Caco-2 (cell line): ENCODE measurements at regions not wholly inside any gene's neighbourhood (a gene's known extent, or its start where the extent isn't known, plus 50 kb on each side); places are given as distances from the start of the nearest gene placed in this dataset.

Source experiments
- BruUV-seq: library from RNA; stranded (reverse); fragments of 400-500 nt; replicated peaks from 2 replicates; lab custom pipeline; 2021; lab: Mats Ljungman, UMichigan
- CTCF ChIA-PET: fragments of 300-600 bp; sonication (Branson Sonifier 250); formaldehyde crosslinking; loops from one replicate; lab custom pipeline; 2022; ENCODE audit warnings: antibody characterized with exemption; lab: Charles Lee
- POLR2A ChIA-PET: fragments of 300-600 bp; sonication (Branson Sonifier 250); formaldehyde crosslinking; loops from one replicate; lab custom pipeline; 2022; ENCODE audit warnings: antibody characterized with exemption; lab: Charles Lee
- DNase-seq, 2 experiments: peaks; one replicate each; pipeline versions ENCODE4 v3.0.0 to v3.0.0-alpha.2; 2020 to 2022
- H3K27me3 ChIP-seq: replicated peaks from 2 replicates; pipeline ENCODE4 v1.6.0; 2011; ENCODE audit warnings: low read length; ENCODE audit not compliant: control insufficient read depth, insufficient read depth
- H3K36me3 ChIP-seq: 2 replicates; pipeline ENCODE4 v1.5.1; 2011; ENCODE audit warnings: low read length; ENCODE audit not compliant: control insufficient read depth, insufficient read depth
- H3K4me1 ChIP-seq: fragments of 250-450 bp; sonication (Bioruptor Pico); 2 replicates; pipeline ENCODE4 v1.5.1; 2020; ENCODE audit warnings: mild to moderate bottlenecking
- H3K4me3 ChIP-seq: 2 replicates; pipeline ENCODE4 v1.5.1; 2011; ENCODE audit warnings: low read depth, mild to moderate bottlenecking, control low read depth, low read length
- H3K9me3 ChIP-seq: fragments of 250-450 bp; sonication (Bioruptor Pico); 2 replicates; pipeline ENCODE4 v1.5.1; 2020; ENCODE audit warnings: mild to moderate bottlenecking, moderate library complexity
- H3K27ac Mint-ChIP-seq: one replicate; pipeline ENCODE4 v1.8.0; 2022; ENCODE audit warnings: mixed read lengths; ENCODE audit not compliant: unreplicated experiment
- H3K27me3 Mint-ChIP-seq: one replicate; pipeline ENCODE4 v1.8.0; 2022; ENCODE audit warnings: mixed read lengths; ENCODE audit not compliant: insufficient read depth, unreplicated experiment
- H3K36me3 Mint-ChIP-seq: one replicate; pipeline ENCODE4 v1.8.0; 2022; ENCODE audit warnings: mild to moderate bottlenecking, mixed read lengths; ENCODE audit not compliant: insufficient read depth, unreplicated experiment
- H3K4me1 Mint-ChIP-seq: one replicate; pipeline ENCODE4 v1.8.0; 2022; ENCODE audit warnings: low read depth, mixed read lengths; ENCODE audit not compliant: unreplicated experiment
- H3K4me3 Mint-ChIP-seq: one replicate; pipeline ENCODE4 v1.8.0; 2022; ENCODE audit warnings: mild to moderate bottlenecking, moderate library complexity, mixed read lengths; ENCODE audit not compliant: unreplicated experiment
- H3K9me3 Mint-ChIP-seq: one replicate; pipeline ENCODE4 v1.8.0; 2022; ENCODE audit warnings: mixed read lengths; ENCODE audit not compliant: unreplicated experiment
- intact Hi-C: fragments of 100-400 bp; cut with micrococcal nuclease; formaldehyde crosslinking; loops from one replicate; pipeline ENCODE4 v1.10.0; 2022; ENCODE audit not compliant: unreplicated experiment
- TF ChIP-seq, protein P1 (sequence below), 2 experiments: fragments of 200-600 bp in 1 of 2; IDR thresholded peaks; 1 replicate in 1 of 2; 2 replicates in 1 of 2; pipeline versions ENCODE4 v1.5.1 to v1.8.0; 2011 to 2022; ENCODE audit warnings: antibody characterized with exemption in 1 of 2, control low read depth in 1 of 2, inconsistent platforms in 1 of 2, low read depth in 1 of 2, low read length in 1 of 2, mild to moderate bottlenecking in 1 of 2, moderate library complexity in 1 of 2; ENCODE audit not compliant: insufficient read depth in 1 of 2, severe bottlenecking in 1 of 2, unreplicated experiment in 1 of 2

DNA sequence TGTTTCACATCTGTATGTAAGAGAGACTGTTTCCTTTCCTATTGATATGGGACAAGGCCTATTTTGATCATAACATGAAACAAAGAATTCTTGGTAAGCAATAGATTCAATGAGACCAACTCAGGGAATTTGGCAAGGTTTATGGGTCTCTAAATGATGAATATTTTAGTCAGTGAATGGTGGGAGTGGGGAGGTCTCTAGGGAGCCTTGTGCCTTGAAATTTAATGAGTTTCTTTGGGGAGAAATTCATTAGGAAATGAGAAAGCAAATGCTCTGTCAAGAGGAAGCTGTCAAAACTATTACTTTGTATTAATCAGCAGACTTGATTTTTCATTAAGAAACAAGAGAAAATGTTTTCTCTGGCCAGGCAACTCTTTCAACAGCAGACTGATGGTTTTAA lies 921.7 kb upstream of the API5 start:
- POLR2A ChIA-PET = no interaction called here
- Mint-ChIP-seq H3K27me3 (peaks cover 3% of the 10 kb centered on the region), H3K36me3 (no peaks in the 10 kb centered on the region), H3K27ac (no peak overlapping the region), H3K4me3 (no peak overlapping the region), H3K9me3 (no peaks in the 10 kb centered on the region), H3K4me1 (no peaks in the 10 kb centered on the region)
- H3K27me3 ChIP-seq = no peaks in the 10 kb centered on the region
- no peak overlapping the region for H3K4me3 ChIP-seq
- no peaks in the 10 kb centered on the region for H3K36me3 ChIP-seq
- TF ChIP-seq, protein P1, sequence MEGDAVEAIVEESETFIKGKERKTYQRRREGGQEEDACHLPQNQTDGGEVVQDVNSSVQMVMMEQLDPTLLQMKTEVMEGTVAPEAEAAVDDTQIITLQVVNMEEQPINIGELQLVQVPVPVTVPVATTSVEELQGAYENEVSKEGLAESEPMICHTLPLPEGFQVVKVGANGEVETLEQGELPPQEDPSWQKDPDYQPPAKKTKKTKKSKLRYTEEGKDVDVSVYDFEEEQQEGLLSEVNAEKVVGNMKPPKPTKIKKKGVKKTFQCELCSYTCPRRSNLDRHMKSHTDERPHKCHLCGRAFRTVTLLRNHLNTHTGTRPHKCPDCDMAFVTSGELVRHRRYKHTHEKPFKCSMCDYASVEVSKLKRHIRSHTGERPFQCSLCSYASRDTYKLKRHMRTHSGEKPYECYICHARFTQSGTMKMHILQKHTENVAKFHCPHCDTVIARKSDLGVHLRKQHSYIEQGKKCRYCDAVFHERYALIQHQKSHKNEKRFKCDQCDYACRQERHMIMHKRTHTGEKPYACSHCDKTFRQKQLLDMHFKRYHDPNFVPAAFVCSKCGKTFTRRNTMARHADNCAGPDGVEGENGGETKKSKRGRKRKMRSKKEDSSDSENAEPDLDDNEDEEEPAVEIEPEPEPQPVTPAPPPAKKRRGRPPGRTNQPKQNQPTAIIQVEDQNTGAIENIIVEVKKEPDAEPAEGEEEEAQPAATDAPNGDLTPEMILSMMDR (IDR thresholded peaks at IDR 0.05; ENCODE audit: insufficient read depth in 1 of 2, low read depth in 1 of 2, low read length in 1 of 2, severe bottlenecking in 1 of 2, unreplicated experiment in 1 of 2) = no peak
- BruUV-seq = no TSS peak
- CTCF ChIA-PET = no interaction called here
- no peaks in the 10 kb centered on the region for H3K9me3 ChIP-seq
- DNase-seq = no peak
- intact Hi-C loops = no loop called here
- H3K4me1 ChIP-seq = no peaks in the 10 kb centered on the region

GRCh38 chr11:42397483-42397882 lies 914.3 kb upstream of the API5 start:
- Mint-ChIP-seq H3K4me1 (no peaks in the 10 kb centered on the region), H3K27ac (no peak overlapping the region), H3K9me3 (no peaks in the 10 kb centered on the region), H3K27me3 (no peaks in the 10 kb centered on the region), H3K36me3 (no peaks in the 10 kb centered on the region), H3K4me3 (no peak overlapping the region)
- Histone ChIP-seq H3K27me3 (no peaks in the 10 kb centered on the region), H3K9me3 (no peaks in the 10 kb centered on the region), H3K4me1 (no peaks in the 10 kb centered on the region), H3K4me3 (no peak overlapping the region), H3K36me3 (no peaks in the 10 kb centered on the region)
- POLR2A ChIA-PET = no interaction called here
- no TSS peak for BruUV-seq
- CTCF ChIA-PET = no interaction called here
- intact Hi-C loops = no loop called here
- TF ChIP-seq, protein P1 (IDR thresholded peaks at IDR 0.05; ENCODE audit: insufficient read depth in 1 of 2, low read depth in 1 of 2, low read length in 1 of 2, severe bottlenecking in 1 of 2, unreplicated experiment in 1 of 2) = no peak
- DNase-seq = no peak

DNA sequence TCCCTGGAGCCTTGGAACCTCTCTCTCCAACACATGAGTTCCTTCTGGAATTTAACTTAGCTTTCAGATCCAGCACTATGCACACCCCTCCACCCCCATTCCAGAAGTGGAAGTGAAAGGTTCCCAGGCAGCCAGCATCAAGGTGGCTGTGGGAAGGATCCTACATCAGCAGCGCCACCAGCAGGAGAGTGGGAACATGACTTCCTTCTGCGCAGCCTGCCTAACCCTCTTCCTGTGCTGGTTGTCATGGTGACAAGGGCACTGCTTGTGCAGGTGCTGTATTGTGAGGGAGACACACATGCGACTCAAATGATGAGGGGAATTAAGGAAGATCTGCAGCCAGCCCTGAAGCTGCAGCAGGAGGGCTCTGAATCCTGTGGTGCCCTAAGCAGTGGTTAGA lies 904.5 kb upstream of the API5 start:
- Mint-ChIP-seq H3K27ac (no peak overlapping the region), H3K4me3 (no peak overlapping the region), H3K36me3 (no peaks in the 10 kb centered on the region), H3K9me3 (no peaks in the 10 kb centered on the region), H3K4me1 (no peaks in the 10 kb centered on the region), H3K27me3 (no peaks in the 10 kb centered on the region)
- DNase-seq = peak in 1 of 2 experiments; percentile 5
- POLR2A ChIA-PET = no interaction called here
- intact Hi-C loops = no loop called here
- Histone ChIP-seq H3K4me1 (no peaks in the 10 kb centered on the region), H3K4me3 (no peak overlapping the region), H3K27me3 (no peaks in the 10 kb centered on the region), H3K36me3 (no peaks in the 10 kb centered on the region), H3K9me3 (no peaks in the 10 kb centered on the region)
- BruUV-seq = no TSS peak
- TF ChIP-seq, protein P1 (IDR thresholded peaks at IDR 0.05; ENCODE audit: insufficient read depth in 1 of 2, low read depth in 1 of 2, low read length in 1 of 2, severe bottlenecking in 1 of 2, unreplicated experiment in 1 of 2) = no peak
- CTCF ChIA-PET = no interaction called here
